Neural progenitor cell (in vitro differentiated cells): ENCODE measurements at regions not wholly inside any gene's neighbourhood (a gene's known extent, or its start where the extent isn't known, plus 50 kb on each side); places are given as distances from the start of the nearest gene placed in this dataset.
"Not testable (repeated sequence)": the region's sequence is repeated elsewhere in the genome, so short reads cannot be mapped to it uniquely, and the experiment has no call there.

Experiments used
- DNase-seq: peaks from one replicate; pipeline ENCODE4 v3.0.0-alpha.2; 2016; ENCODE audit warnings: low spot score
- H2AFZ ChIP-seq: fragments of 200-600 bp; sonication (generic); replicated peaks from 2 replicates; pipeline ENCODE4 v1.6.1; 2016; ENCODE audit warnings: antibody characterized with exemption
- H3F3A ChIP-seq: fragments of 200-600 bp; sonication (generic); 2 replicates; pipeline ENCODE4 v1.6.1; 2016; ENCODE audit warnings: antibody characterized with exemption, low read depth
- H3K27ac ChIP-seq: fragments of 200-600 bp; sonication (generic); 2 replicates; pipeline ENCODE4 v1.5.1; 2016; ENCODE audit warnings: mild to moderate bottlenecking
- H3K27me3 ChIP-seq: fragments of 200-600 bp; sonication (generic); 2 replicates; pipeline ENCODE4 v1.6.1; 2016; ENCODE audit warnings: mild to moderate bottlenecking, moderate library complexity
- H3K36me3 ChIP-seq: fragments of 200-600 bp; sonication (generic); 2 replicates; pipeline ENCODE4 v1.5.1; 2016
- H3K4me1 ChIP-seq: fragments of 200-600 bp; sonication (generic); 2 replicates; pipeline ENCODE4 v1.6.1; 2016; ENCODE audit warnings: mixed run types
- H3K4me2 ChIP-seq: fragments of 200-600 bp; sonication (generic); 2 replicates; pipeline ENCODE4 v1.6.1; 2016
- H3K4me3 ChIP-seq: fragments of 200-600 bp; sonication (generic); 2 replicates; pipeline ENCODE4 v1.5.1; 2016
- H3K79me2 ChIP-seq: fragments of 200-600 bp; sonication (generic); 2 replicates; pipeline ENCODE4 v1.6.1; 2016; ENCODE audit warnings: low read depth
- H3K9ac ChIP-seq: fragments of 200-600 bp; sonication (generic); 2 replicates; pipeline ENCODE4 v1.6.1; 2016
- H3K9me3 ChIP-seq: fragments of 200-600 bp; sonication (generic); 2 replicates; pipeline ENCODE4 v1.5.1; 2016; ENCODE audit warnings: low read depth
- H4K20me1 ChIP-seq: fragments of 200-600 bp; sonication (generic); 2 replicates; pipeline ENCODE4 v1.6.1; 2016; ENCODE audit warnings: low read depth
- H3K27ac Mint-ChIP-seq: 3 replicates; pipeline ENCODE4 v1.8.0; 2021; ENCODE audit warnings: mixed read lengths
- H3K27me3 Mint-ChIP-seq: 2 replicates; pipeline ENCODE4 v1.8.0; 2022; ENCODE audit warnings: low read depth, mild to moderate bottlenecking, inconsistent platforms, moderate library complexity, mixed read lengths; ENCODE audit not compliant: insufficient read depth
- H3K36me3 Mint-ChIP-seq: 3 replicates; pipeline ENCODE4 v1.8.0; 2021; ENCODE audit warnings: mixed read lengths
- H3K4me1 Mint-ChIP-seq: 3 replicates; pipeline ENCODE4 v1.8.0; 2021; ENCODE audit warnings: mixed read lengths
- H3K4me3 Mint-ChIP-seq: 3 replicates; pipeline ENCODE4 v1.8.0; 2021; ENCODE audit warnings: mild to moderate bottlenecking, moderate library complexity, mixed read lengths
- H3K9me3 Mint-ChIP-seq: 3 replicates; pipeline ENCODE4 v1.8.0; 2020; ENCODE audit warnings: mixed read lengths

GRCh38 chr7:76931441-76931840 is 100.7 kb downstream of the SPDYE17 start:
- H3K27ac ChIP-seq, H3K27me3 Mint-ChIP-seq, H3K27me3 ChIP-seq, H3K9me3 ChIP-seq, H3K9ac ChIP-seq, H3F3A ChIP-seq, H3K4me2 ChIP-seq, H3K36me3 Mint-ChIP-seq, H3K27ac Mint-ChIP-seq, H3K79me2 ChIP-seq, H3K4me1 ChIP-seq, H3K4me1 Mint-ChIP-seq, H4K20me1 ChIP-seq, H3K4me3 ChIP-seq, H3K9me3 Mint-ChIP-seq, H3K36me3 ChIP-seq, H2AFZ ChIP-seq, DNase-seq, H3K4me3 Mint-ChIP-seq: not testable (repeated sequence)

- H3F3A ChIP-seq, H3K9me3 ChIP-seq, H3K9me3 Mint-ChIP-seq, H3K27ac Mint-ChIP-seq, DNase-seq, H3K9ac ChIP-seq, H3K4me1 Mint-ChIP-seq, H2AFZ ChIP-seq, H3K36me3 ChIP-seq, H3K27ac ChIP-seq, H3K4me1 ChIP-seq, H3K79me2 ChIP-seq, H3K27me3 ChIP-seq, H3K4me2 ChIP-seq, H4K20me1 ChIP-seq, H3K4me3 ChIP-seq, H3K27me3 Mint-ChIP-seq, H3K4me3 Mint-ChIP-seq, H3K36me3 Mint-ChIP-seq: not testable (repeated sequence)
Observed at GRCh38 chr7:76930416-76930815, 101.7 kb downstream of the SPDYE17 start.

DNA sequence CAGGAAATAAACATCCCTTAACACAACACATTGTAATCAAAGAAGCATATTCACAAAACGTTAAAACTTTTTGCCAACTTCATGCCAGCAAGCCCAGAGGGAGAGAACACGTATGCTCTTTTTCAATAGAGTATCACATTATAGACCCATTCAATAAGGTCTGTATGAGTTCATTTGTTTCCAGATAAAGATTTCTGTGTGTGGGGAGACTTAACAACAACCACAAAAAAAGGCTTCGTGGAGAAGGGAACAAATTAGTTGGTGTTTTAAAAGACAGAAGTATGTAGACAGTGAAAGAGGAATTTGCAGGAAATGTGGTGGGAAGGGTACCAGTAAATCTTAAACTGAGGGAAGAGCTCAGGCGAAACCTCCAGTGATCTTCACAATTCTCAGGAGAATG is 103.4 kb downstream of the SPDYE17 start:
- H3K27ac Mint-ChIP-seq, H3K79me2 ChIP-seq, H3K27me3 Mint-ChIP-seq: not testable (repeated sequence)

GRCh38 chr7:76927741-76928393 is 104.3 kb downstream of the SPDYE17 start:
- not testable (repeated sequence) for H3F3A ChIP-seq

More for the DNA sequence above, 103.4 kb downstream of the SPDYE17 start:
- not testable (repeated sequence) for DNase-seq, H3K36me3 ChIP-seq, H3K36me3 Mint-ChIP-seq, H3K4me1 Mint-ChIP-seq, H3K9me3 ChIP-seq, H3K9me3 Mint-ChIP-seq, H3K27ac ChIP-seq, H3K9ac ChIP-seq, H3K27me3 ChIP-seq, H4K20me1 ChIP-seq, H3K4me3 Mint-ChIP-seq, H3F3A ChIP-seq, H3K4me3 ChIP-seq, H3K4me2 ChIP-seq, H3K4me1 ChIP-seq
- H2AFZ ChIP-seq: peak overlapping the region; percentile 57

GRCh38 chr7:76926416-76926815 is 105.7 kb downstream of the SPDYE17 start:
- not testable (repeated sequence) for H3K4me3 Mint-ChIP-seq, H3K27me3 Mint-ChIP-seq, H3K27ac ChIP-seq, H3K4me2 ChIP-seq, H3K9me3 ChIP-seq, H3K4me1 ChIP-seq, H3K4me1 Mint-ChIP-seq, H3K4me3 ChIP-seq, H4K20me1 ChIP-seq, H2AFZ ChIP-seq, H3K36me3 Mint-ChIP-seq, H3K36me3 ChIP-seq, H3K9me3 Mint-ChIP-seq, H3F3A ChIP-seq, H3K27ac Mint-ChIP-seq, H3K79me2 ChIP-seq, DNase-seq, H3K27me3 ChIP-seq, H3K9ac ChIP-seq

More at GRCh38 chr7:76927741-76928393, 104.3 kb downstream of the SPDYE17 start:
- H3K9me3 ChIP-seq, H3K4me1 Mint-ChIP-seq, H3K79me2 ChIP-seq, H3K27me3 ChIP-seq, H3K27ac ChIP-seq, H3K36me3 Mint-ChIP-seq, H3K4me2 ChIP-seq, H3K4me3 ChIP-seq, H4K20me1 ChIP-seq, H3K4me3 Mint-ChIP-seq, H3K9me3 Mint-ChIP-seq, H2AFZ ChIP-seq, H3K27ac Mint-ChIP-seq, H3K27me3 Mint-ChIP-seq, H3K4me1 ChIP-seq, H3K9ac ChIP-seq, DNase-seq, H3K36me3 ChIP-seq: not testable (repeated sequence)

DNA sequence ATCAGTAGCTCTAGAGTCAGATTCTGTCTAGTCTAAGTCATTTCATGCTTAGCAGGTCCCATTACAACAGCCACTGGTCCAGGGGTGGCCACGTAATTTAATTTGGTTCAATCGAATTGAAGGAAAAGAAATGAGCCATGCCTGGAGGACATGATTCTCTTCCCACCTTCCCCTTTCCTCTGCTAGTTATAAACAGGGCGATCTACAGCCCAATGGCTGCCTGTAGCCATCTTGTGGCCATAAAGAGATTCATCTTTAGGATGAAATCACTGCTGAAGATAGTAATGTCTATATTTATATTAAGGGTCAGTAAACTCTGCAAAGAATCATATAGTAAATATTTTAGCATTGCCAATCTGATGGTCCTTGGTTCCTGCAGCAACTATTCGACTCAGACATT is 107.4 kb downstream of the SPDYE17 start:
- not testable (repeated sequence) for H4K20me1 ChIP-seq, H3K4me1 ChIP-seq, H3K4me3 ChIP-seq, H3K79me2 ChIP-seq, H3K36me3 ChIP-seq, DNase-seq, H3K9me3 ChIP-seq, H3K9ac ChIP-seq, H3K36me3 Mint-ChIP-seq, H3F3A ChIP-seq, H3K27ac ChIP-seq, H2AFZ ChIP-seq, H3K4me1 Mint-ChIP-seq, H3K4me2 ChIP-seq, H3K9me3 Mint-ChIP-seq, H3K27me3 ChIP-seq, H3K27me3 Mint-ChIP-seq, H3K27ac Mint-ChIP-seq, H3K4me3 Mint-ChIP-seq

DNA sequence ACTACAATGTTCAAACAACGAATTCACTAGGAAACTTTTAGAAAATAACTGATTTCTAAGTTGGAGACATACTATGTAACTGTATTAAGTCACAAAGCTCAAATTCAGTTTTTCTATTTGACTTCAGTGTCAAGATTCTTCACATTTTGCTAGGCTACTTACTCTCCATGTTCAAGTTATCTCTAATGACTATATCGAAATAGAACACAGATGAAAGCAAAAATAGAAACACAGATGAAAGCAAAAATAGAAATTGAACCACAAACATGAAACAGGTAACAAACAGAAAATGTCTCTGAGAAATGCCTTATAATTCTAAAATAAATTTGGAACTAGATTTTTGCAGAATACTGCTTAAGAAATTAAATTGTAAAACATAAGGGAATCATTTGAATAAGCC is 113.5 kb downstream of the SPDYE17 start:
- H3K9me3 Mint-ChIP-seq, H3K4me3 Mint-ChIP-seq, H3K36me3 Mint-ChIP-seq, H3K9me3 ChIP-seq, H3K9ac ChIP-seq, H3K36me3 ChIP-seq, H4K20me1 ChIP-seq, H3K27ac Mint-ChIP-seq, H3K27me3 Mint-ChIP-seq, H3K4me2 ChIP-seq, H3K27me3 ChIP-seq, H3K4me3 ChIP-seq, H3K27ac ChIP-seq, DNase-seq, H3K79me2 ChIP-seq, H3K4me1 Mint-ChIP-seq, H2AFZ ChIP-seq: not testable (repeated sequence)
- Histone ChIP-seq H3F3A (peaks cover 15% of the 10 kb centered on the region), H3K4me1 (peaks cover 13% of the 10 kb centered on the region)

GRCh38 chr7:76914361-76914760 is 117.8 kb downstream of the SPDYE17 start:
- not testable (repeated sequence) for H3K4me3 Mint-ChIP-seq, H4K20me1 ChIP-seq, DNase-seq, H3K79me2 ChIP-seq, H3K9me3 Mint-ChIP-seq, H2AFZ ChIP-seq, H3K36me3 ChIP-seq, H3K9me3 ChIP-seq, H3K9ac ChIP-seq, H3K36me3 Mint-ChIP-seq, H3K4me3 ChIP-seq, H3K27me3 Mint-ChIP-seq, H3K27me3 ChIP-seq, H3K27ac Mint-ChIP-seq, H3K27ac ChIP-seq
- H3F3A ChIP-seq: peaks cover 15% of the 10 kb centered on the region
- peaks cover 26% of the 10 kb centered on the region for H3K4me1 ChIP-seq
- H3K4me2 ChIP-seq: peak overlapping the region; percentile 52
- H3K4me1 Mint-ChIP-seq: peaks cover 18% of the 10 kb centered on the region
